HUES48 (cell line): ENCODE measurements at regions not wholly inside any gene's neighbourhood (a gene's known extent, or its start where the extent isn't known, plus 50 kb on each side); places are given as distances from the start of the nearest gene placed in this dataset.
"Not testable (repeated sequence)": the region's sequence is repeated elsewhere in the genome, so short reads cannot be mapped to it uniquely, and the experiment has no call there.

Experiments used
- H3K27ac ChIP-seq: one replicate; pipeline ENCODE4 v1.7.0; 2013; ENCODE audit warnings: low read depth, low read length, inconsistent platforms
- H3K27me3 ChIP-seq: 2 replicates; pipeline ENCODE4 v1.6.1; 2013; ENCODE audit warnings: mild to moderate bottlenecking, low read length; ENCODE audit not compliant: control insufficient read depth, insufficient read depth
- H3K36me3 ChIP-seq: 2 replicates; pipeline ENCODE4 v1.6.1; 2013; ENCODE audit warnings: low read length; ENCODE audit not compliant: control insufficient read depth, insufficient read depth
- H3K4me1 ChIP-seq: 2 replicates; pipeline ENCODE4 v1.6.1; 2013; ENCODE audit warnings: mild to moderate bottlenecking, low read length; ENCODE audit not compliant: control insufficient read depth, insufficient read depth
- H3K4me3 ChIP-seq: 2 replicates; pipeline ENCODE4 v1.5.1; 2013; ENCODE audit warnings: mild to moderate bottlenecking, low read depth, low read length
- H3K9ac ChIP-seq: 2 replicates; pipeline ENCODE4 v1.6.1; 2013; ENCODE audit warnings: mild to moderate bottlenecking, low read depth, low read length, moderate library complexity
- H3K9me3 ChIP-seq: 2 replicates; pipeline ENCODE4 v1.6.1; 2013; ENCODE audit warnings: low read length; ENCODE audit not compliant: control insufficient read depth, insufficient read depth

DNA sequence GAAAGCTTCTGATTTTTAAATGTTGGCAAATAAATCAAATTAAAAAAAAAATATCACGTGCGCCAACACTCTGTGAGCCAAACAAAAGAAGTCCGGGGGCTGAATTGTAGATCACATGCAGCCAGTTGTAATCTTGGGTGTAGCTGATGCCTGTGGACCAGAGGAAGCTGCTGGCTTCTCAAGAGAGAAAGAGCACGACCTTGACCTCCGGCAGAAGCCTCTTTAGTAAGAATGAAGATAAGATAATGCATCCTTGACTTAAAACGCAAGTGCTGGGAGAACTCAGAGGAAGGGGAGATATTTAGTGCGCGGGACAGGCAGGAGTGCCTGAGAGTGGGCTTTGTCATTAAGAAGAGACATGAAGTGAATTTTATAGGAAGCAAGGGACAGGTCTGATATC lies 162.8 kb upstream of the TBX3 start:
- H3K4me1 ChIP-seq = no peaks in the 10 kb centered on the region
- no peak overlapping the region for H3K27ac ChIP-seq
- no peaks in the 10 kb centered on the region for H3K27me3 ChIP-seq
- H3K36me3 ChIP-seq = no peaks in the 10 kb centered on the region
- H3K9me3 ChIP-seq = no peaks in the 10 kb centered on the region
- no peak overlapping the region for H3K9ac ChIP-seq
- H3K4me3 ChIP-seq = no peak overlapping the region

DNA sequence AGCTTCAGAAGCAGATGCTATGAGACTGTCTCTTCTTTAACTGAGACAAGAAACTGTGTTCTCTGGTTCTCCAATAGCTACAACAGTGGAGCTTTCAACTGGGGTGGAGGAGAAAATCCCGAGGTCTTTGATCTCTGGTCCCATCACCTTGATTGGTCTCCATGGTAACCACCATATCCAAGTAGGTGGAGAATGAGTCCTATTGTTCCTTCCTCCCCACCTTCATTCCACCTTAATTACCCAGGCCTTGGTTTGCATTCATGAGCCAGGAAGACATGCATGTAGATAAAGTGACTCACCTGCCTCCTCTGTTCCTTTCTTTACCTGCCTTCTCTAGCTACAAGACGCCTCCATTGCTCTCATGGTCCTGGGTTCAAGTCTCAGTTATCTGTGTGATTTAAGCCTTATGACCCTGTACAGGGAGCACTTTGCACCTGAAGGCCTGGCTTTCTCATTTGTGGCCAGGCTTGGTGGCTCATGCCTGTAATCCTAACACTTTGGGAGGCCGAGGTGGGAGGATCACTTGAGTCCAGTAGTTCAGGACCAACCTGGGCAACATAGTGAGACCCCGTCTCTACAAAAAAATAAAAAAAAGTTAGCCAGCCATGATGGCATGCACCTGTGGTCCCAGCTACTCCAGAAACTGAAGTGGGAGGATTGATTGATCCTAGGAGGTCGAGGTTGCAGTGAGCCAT lies 157.7 kb upstream of the TBX3 start:
- Histone ChIP-seq H3K4me3 (no peak overlapping the region), H3K27ac (no peak overlapping the region), H3K9ac (no peak overlapping the region), H3K36me3 (no peaks in the 10 kb centered on the region), H3K4me1 (no peaks in the 10 kb centered on the region), H3K27me3 (no peaks in the 10 kb centered on the region), H3K9me3 (no peaks in the 10 kb centered on the region)

DNA sequence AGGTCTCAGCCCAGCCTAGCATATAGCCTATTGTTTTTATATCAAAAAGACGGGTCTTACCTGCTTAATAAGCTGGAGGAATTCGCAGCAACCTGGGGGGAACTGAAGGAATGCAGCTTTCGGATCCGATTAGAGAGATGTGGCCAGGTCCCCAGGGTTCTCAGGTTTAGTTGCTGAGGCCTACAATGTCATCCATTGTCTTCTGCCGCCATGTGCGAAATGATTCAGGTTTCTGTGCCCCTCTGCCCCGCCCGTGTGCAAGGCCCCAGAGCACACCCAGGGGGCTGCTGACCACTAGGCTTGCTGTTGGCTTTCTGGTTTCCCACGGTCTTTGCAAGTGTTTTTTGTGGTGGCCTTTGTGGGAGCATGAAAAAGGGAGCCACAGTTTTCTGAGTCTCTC lies 154.5 kb upstream of the TBX3 start:
- Histone ChIP-seq H3K4me1 (no peaks in the 10 kb centered on the region), H3K27me3 (no peaks in the 10 kb centered on the region), H3K9me3 (peaks cover 10% of the 10 kb centered on the region), H3K9ac (no peak overlapping the region), H3K36me3 (no peaks in the 10 kb centered on the region), H3K27ac (no peak overlapping the region), H3K4me3 (no peak overlapping the region)

DNA sequence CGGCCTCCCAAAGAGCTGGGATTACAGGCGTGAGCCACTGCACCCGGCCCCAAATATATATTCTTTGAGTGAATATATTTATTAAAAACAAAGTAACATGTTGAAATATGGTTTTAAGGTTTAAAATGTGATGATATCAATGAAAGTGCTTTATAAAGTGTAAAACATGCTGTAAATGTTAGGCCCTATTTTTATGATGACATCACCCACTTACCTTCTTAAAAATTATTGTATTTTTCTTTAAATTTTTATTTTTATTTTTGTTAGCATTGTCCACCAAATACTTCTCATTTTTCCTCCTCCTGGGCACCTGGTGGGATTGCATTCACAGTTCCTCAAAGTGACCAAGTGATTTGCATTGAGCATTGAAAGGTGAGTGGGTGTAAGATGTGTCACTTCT lies 152.6 kb upstream of the TBX3 start:
- Histone ChIP-seq H3K27ac (no peak overlapping the region), H3K27me3 (no peaks in the 10 kb centered on the region), H3K4me1 (no peaks in the 10 kb centered on the region), H3K4me3 (no peak overlapping the region), H3K9me3 (peaks cover 10% of the 10 kb centered on the region), H3K9ac (no peak overlapping the region), H3K36me3 (no peaks in the 10 kb centered on the region)

DNA sequence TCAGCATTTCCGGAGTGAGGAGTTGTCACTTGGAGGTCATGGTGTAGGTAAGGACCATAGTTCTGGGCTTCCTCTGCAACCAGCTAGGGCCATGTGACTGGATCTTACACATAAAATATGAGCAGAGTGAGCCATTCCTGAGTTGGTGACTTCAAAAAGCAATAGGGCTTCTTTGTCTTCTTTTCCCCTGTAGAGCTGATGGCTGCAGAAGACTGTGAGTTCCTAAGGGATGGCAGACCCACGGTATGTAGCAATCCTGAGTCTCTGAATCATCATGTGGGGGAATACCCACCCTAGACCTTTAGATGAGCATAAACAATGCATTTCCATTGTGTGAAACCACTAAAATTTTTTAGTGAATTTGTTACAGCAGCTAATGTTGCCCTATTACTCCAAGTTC lies 151.1 kb upstream of the TBX3 start:
- no peaks in the 10 kb centered on the region for H3K27me3 ChIP-seq
- no peaks in the 10 kb centered on the region for H3K36me3 ChIP-seq
- H3K9me3 ChIP-seq = peaks cover 10% of the 10 kb centered on the region
- no peaks in the 10 kb centered on the region for H3K4me1 ChIP-seq
- H3K4me3 ChIP-seq = no peak overlapping the region
- H3K9ac ChIP-seq = no peak overlapping the region
- no peak overlapping the region for H3K27ac ChIP-seq

DNA sequence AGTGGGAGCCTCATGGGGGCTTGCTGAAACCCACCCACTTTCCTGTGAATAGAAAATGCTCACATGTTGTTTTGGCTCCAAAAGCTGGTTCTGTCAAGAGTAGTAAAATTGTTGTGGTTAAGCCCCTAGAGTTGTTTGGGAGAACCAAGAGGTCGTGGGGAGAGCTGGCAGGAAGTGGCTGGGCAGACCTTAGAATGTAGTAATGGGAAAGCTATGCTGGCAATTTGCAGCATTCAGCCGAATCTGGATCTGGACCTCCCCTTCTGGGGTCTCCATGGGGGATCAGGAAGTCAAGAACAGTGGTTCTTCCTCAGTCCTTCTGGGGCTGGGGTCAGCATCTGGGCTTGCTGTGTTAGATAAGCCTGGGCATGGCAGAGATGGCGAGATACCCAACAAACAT lies 150.6 kb upstream of the TBX3 start:
- no peak overlapping the region for H3K9ac ChIP-seq

DNA sequence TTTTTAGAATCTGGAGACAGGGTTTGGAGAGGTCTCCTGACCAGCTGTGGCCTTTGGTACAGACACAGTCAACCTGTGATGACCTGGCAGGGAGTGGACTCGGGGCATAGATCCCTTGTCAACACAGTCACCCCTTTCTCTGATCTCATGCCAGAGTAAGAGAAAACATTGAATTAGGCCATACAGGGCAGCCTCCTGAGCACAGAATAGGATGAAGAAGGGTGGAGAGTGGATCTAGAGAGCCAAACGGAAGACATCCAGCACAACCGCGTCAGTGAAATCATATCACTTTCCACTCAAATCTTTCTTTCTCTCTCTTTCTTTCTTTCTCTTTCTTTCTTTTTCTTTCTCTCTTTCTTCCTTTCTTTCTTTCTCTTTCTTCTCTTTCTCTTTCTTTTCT lies 145.9 kb upstream of the TBX3 start:
- H3K36me3 ChIP-seq = no peaks in the 10 kb centered on the region
- H3K27ac ChIP-seq = no peak overlapping the region
- no peaks in the 10 kb centered on the region for H3K27me3 ChIP-seq
- no peak overlapping the region for H3K4me3 ChIP-seq
- H3K9me3 ChIP-seq = no peaks in the 10 kb centered on the region
- H3K9ac ChIP-seq = no peak overlapping the region
- H3K4me1 ChIP-seq = no peaks in the 10 kb centered on the region

More for the DNA sequence above, 150.6 kb upstream of the TBX3 start:
- Histone ChIP-seq H3K4me3 (no peak overlapping the region), H3K27me3 (no peaks in the 10 kb centered on the region), H3K4me1 (no peaks in the 10 kb centered on the region), H3K9me3 (peaks cover 10% of the 10 kb centered on the region), H3K36me3 (no peaks in the 10 kb centered on the region), H3K27ac (no peak overlapping the region)

DNA sequence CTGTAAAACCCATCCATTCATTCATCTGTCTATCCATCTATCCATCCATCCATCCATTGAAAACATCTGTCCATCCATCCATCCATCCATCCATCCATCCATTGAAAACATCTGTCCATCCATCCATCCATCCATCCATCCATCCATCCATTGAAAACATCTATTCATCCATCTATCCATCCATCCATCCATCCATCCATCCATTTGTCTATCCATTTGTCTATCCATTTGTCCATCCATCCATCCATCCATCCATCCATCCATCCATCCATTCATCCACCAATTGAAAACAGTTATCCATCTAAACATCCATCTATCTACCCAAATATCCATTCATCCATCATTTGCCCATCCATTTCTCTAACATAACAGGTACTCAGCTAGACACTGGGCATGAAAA lies 145.3 kb upstream of the TBX3 start:
- not testable (repeated sequence) for H3K9ac ChIP-seq, H3K9me3 ChIP-seq, H3K27ac ChIP-seq, H3K4me1 ChIP-seq, H3K4me3 ChIP-seq, H3K36me3 ChIP-seq, H3K27me3 ChIP-seq

DNA sequence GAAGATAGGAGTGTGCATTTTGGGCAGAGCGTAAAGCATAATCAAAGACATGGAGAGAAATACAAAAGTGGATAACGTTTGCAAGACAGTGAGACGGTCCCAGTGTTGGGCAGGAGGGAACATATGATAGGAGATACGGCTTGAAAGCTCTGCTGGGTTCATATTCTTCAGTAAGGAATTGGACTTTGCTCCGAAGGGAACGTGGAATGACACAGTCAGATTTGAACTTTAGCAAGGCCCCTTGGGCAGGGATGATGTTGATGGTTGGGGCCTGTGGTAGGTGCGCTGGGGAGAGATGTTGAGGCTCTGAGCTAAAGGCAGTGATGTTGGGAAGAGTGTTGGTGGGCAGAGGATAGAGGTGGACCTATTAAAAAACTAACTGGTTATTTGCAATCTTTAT lies 143.5 kb upstream of the TBX3 start:
- no peaks in the 10 kb centered on the region for H3K27me3 ChIP-seq

DNA sequence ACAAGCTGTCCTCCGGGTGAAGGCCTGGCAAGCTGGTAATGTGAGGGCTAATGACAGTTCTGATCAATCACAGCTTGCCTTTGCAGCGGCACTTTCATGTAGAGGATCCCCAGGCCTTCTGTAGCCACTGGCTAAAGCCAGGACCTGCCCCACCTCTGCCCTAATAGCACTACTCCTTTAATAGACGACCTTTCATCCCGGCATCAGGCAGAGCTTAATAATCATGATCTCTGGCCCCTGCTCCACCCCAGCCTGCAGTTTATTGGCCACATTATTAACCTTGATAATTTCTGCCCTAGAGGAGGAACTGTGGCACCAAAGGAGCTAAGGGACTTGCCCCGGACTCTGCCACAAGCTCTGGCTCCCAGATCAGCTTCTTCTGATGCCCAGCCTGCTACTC lies 142.3 kb upstream of the TBX3 start:
- Histone ChIP-seq H3K9me3 (no peaks in the 10 kb centered on the region), H3K27ac (no peak overlapping the region), H3K36me3 (no peaks in the 10 kb centered on the region), H3K9ac (no peak overlapping the region), H3K4me3 (no peak overlapping the region), H3K27me3 (no peaks in the 10 kb centered on the region), H3K4me1 (no peaks in the 10 kb centered on the region)

More for the DNA sequence above, 143.5 kb upstream of the TBX3 start:
- Histone ChIP-seq H3K4me3 (no peak overlapping the region), H3K4me1 (no peaks in the 10 kb centered on the region), H3K27ac (no peak overlapping the region), H3K36me3 (no peaks in the 10 kb centered on the region), H3K9me3 (no peaks in the 10 kb centered on the region), H3K9ac (no peak overlapping the region)

DNA sequence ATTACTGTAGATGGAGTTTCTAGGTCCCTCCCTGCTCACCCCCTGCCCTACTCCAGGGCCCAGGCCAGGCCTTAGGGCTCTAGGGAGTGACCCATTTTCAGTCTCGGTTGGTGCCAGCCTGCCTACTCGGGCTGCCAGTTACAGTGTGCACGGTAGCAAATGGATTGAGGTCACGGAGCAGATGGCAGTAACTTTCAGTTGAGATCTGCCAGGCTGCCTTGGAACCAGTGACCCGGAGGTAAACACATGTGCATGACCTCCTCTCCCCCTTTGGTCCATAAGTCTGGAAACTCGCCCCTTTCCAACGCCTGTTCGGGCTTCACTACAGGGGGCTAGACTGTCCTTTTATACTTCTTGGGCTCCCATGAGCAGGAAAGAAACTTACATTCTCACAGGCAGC lies 139.7 kb upstream of the TBX3 start:
- Histone ChIP-seq H3K36me3 (no peaks in the 10 kb centered on the region), H3K4me3 (no peak overlapping the region)

DNA sequence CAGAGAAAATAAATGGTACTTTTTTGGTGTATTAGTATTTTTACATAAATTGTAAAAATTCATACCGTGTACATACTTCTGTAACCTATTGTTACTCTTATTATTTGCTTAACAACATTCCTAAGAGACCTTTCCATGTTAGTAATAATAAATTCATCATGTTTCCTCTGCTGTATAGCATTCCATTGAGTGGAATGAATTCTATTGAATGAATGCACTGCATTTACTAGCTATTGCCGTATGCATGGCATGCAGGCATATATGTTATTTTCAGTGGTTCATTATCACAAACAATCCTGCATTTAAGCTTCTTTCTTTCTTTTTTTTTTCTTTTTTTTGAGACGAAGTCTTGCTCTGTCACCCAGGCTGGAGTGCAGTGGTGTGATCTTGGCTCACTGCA lies 137.6 kb upstream of the TBX3 start:
- no peak overlapping the region for H3K27ac ChIP-seq
- H3K9me3 ChIP-seq = no peaks in the 10 kb centered on the region
- no peaks in the 10 kb centered on the region for H3K4me1 ChIP-seq
- no peaks in the 10 kb centered on the region for H3K27me3 ChIP-seq
- no peaks in the 10 kb centered on the region for H3K36me3 ChIP-seq
- H3K4me3 ChIP-seq = no peak overlapping the region
- no peak overlapping the region for H3K9ac ChIP-seq

More for the DNA sequence above, 139.7 kb upstream of the TBX3 start:
- Histone ChIP-seq H3K9ac (no peak overlapping the region), H3K27ac (no peak overlapping the region), H3K9me3 (no peaks in the 10 kb centered on the region), H3K4me1 (no peaks in the 10 kb centered on the region), H3K27me3 (no peaks in the 10 kb centered on the region)
